ENCODE measurements at regions not wholly inside any gene's neighbourhood (a gene's known extent, or its start where the extent isn't known, plus 50 kb on each side); places are given as distances from the start of the nearest gene placed in this dataset.
"Not testable (repeated sequence)": the region's sequence is repeated elsewhere in the genome, so short reads cannot be mapped to it uniquely, and the experiment has no call there.

DNA sequence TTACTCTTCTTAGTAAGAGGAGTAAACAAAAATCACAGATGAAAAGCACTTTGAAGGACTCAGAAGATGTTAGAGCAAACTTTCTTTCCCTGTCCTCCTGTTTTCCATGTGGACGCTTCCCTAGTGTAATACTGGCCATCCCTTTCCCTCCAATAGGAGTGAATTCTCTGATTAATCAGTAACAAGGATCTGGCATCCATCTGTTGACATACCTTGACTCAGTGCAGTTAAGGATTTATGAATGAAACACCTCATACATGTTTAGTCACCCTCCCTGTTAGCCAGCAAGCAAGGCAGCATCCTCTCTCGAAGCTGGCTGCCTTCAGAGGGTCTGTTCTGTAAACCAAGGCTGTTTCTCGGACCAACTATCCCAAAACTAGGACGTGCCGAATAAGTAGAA, 388.0 kb upstream of the ANKRD20A1 start:
- H3K4me1 ChIP-seq (ENCODE audit: low read depth); DNase-seq (ENCODE audit: low read depth in 1 of 2, low spot score in 1 of 2); H3K27me3 ChIP-seq; H3K27ac ChIP-seq; H3K36me3 ChIP-seq; H3K4me3 ChIP-seq; H3K9me3 ChIP-seq (ENCODE audit: low read depth): not testable (repeated sequence)

DNA sequence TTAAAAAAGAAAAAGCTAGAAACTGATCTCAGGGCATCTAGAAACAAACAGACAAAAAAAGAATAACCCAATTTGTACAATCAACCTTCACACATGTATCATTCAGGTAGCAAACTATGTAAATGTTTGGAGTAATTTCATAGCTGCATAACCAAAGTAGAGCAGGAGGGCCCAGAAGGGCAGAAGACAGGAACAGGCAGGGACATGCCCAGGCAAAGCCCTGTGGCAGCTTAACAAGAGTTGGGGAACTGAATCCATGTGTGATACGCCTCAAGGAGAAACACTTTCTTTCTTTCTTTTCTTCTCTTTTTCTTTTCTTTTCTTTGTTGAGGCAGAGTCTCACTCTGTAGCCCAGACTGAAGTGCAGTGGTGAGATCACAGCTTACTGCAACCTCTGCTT, 390.4 kb upstream of the ANKRD20A1 start:
- DNase-seq (ENCODE audit: low read depth in 1 of 2, low spot score in 1 of 2); H3K36me3 ChIP-seq; H3K27me3 ChIP-seq; H3K9me3 ChIP-seq (ENCODE audit: low read depth); H3K27ac ChIP-seq; H3K4me1 ChIP-seq (ENCODE audit: low read depth); H3K4me3 ChIP-seq: not testable (repeated sequence)

DNA sequence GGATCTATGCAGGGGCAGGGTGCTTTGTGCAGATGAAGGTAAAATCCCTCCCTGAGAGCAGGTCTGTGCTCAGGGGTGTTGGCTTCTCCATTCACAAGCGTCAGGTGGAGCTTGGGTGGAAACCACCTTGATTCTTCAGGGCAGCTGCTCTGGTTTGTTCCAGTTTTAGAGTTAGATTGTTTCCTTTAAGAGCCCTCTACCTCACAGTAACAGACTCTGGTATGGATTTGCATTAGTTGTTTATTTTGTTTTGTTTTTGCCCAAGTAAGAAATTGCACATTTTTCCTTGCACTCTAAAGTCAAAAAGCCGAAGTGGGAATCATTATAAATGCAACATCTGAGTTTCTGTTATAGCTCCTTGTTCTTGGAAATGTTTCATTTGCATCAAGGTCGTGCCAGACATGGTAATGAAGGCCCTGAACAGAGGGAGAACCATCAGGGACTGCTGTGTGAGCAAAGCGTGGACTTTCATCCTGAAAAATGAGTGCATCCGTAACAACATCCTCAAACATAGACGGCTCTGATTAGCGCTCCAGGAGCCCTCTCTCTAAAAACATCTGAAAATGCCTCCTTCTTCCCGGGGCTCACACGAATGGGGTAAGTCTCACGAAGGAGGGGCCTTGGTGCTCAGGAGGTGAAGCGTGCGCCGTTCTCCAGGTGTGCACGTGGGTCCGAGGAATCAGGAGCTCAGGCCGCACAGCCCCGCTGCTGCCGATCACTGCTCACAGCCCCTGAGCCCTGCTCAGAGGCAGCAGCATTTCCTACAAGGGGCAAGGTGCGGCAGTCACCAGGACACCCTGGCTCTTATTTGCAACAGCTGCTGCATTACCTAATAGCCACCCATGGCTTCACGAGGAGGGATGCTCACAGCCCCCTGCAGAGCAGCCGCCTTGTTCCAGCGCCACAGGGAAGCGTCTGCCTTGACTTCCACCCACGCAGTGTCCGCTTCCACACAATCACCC, 396.7 kb upstream of the ANKRD20A1 start:
- H3K27me3 ChIP-seq; H3K9me3 ChIP-seq (ENCODE audit: low read depth); H3K36me3 ChIP-seq; H3K4me3 ChIP-seq; H3K4me1 ChIP-seq (ENCODE audit: low read depth); DNase-seq (ENCODE audit: low read depth in 1 of 2, low spot score in 1 of 2); H3K27ac ChIP-seq: not testable (repeated sequence)

DNA sequence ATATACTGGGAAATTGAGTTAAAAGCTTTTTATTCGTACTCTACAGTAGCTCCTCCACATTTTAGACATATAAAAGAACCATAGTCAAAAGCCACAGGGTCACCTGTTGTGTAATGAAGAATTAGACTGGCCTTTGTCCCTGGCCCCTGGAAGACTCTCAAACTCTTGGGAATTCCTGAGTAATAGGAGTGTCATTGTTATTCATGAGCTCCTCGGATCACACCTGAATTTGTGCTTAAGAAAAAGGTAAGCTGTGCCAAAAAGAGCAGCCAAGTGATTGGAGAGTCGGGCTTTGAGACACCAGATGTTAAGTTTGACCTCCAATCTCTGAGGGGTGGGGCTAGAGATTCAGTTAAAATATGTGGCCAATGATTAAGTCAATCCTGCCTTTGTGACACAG, 405.8 kb upstream of the ANKRD20A1 start:
- H3K4me3 ChIP-seq; DNase-seq (ENCODE audit: low read depth in 1 of 2, low spot score in 1 of 2); H3K4me1 ChIP-seq (ENCODE audit: low read depth); H3K36me3 ChIP-seq; H3K9me3 ChIP-seq (ENCODE audit: low read depth); H3K27ac ChIP-seq; H3K27me3 ChIP-seq: not testable (repeated sequence)

DNA sequence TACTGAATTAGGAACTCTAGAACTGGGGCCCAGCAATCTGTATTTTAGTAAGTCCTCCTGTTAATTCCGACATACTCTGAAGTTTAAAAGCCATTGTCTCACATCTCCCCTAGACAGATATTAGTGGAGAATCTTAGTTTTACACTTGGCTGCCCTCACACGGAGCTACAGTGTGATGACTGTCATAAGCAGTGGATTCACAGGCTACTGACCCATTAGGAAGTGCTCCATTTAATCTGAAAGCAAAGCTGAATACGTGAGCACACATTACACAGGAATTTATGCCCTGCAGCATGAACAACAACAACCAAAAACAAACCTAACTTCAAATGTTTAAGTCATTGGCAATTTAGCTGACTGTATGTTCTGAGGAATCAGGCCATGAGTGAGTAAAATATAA, 416.4 kb upstream of the ANKRD20A1 start:
- H3K36me3 ChIP-seq; H3K9me3 ChIP-seq (ENCODE audit: low read depth); H3K27me3 ChIP-seq; H3K27ac ChIP-seq; H3K4me1 ChIP-seq (ENCODE audit: low read depth); H3K4me3 ChIP-seq; DNase-seq (ENCODE audit: low read depth in 1 of 2, low spot score in 1 of 2): not testable (repeated sequence)

DNA sequence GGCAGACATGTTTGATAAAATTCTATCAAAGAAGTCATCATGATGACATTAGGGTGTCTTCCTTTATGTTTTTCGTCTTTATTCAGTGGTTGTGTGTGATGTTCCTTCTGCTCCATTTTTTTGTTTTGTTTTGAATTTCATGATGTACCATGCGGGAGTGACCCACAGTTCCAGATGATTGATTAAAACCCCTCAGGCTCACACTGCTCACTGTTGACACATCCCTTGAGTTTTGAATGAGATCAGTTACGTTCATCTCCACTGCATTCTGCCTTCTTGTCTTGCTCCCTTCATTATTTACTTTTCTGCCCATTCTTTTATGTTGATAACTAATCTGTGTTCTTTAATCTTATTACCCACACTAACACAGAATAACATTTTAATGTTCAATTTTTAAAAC, 421.7 kb upstream of the ANKRD20A1 start:
- not testable (repeated sequence) for H3K4me1 ChIP-seq (ENCODE audit: low read depth); H3K4me3 ChIP-seq; H3K36me3 ChIP-seq; DNase-seq (ENCODE audit: low read depth in 1 of 2, low spot score in 1 of 2); H3K9me3 ChIP-seq (ENCODE audit: low read depth); H3K27ac ChIP-seq; H3K27me3 ChIP-seq

DNA sequence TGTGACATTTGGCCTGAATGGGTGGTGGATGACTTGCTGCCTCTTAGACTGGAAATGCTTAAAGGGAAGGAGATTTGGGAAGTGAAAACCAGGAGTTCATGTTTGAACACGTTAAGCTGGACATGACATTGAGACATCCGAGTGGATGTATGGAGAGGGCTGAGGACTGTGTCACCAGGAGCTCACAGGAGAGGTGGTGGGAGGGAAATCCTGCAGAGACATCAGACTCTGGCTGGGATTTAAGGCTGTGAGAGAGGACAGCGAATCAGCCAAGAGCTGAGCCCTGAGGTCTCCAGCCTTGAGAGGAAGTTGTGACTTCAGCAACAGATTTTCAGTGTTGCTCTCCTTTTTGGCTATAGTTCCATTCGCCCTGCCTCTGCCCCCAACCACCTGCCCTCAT, 432.5 kb upstream of the SPATA31A3 start:
- H3K27me3 ChIP-seq; DNase-seq (ENCODE audit: low read depth in 1 of 2, low spot score in 1 of 2); H3K4me3 ChIP-seq; H3K4me1 ChIP-seq (ENCODE audit: low read depth); H3K9me3 ChIP-seq (ENCODE audit: low read depth); H3K27ac ChIP-seq; H3K36me3 ChIP-seq: not testable (repeated sequence)

DNA sequence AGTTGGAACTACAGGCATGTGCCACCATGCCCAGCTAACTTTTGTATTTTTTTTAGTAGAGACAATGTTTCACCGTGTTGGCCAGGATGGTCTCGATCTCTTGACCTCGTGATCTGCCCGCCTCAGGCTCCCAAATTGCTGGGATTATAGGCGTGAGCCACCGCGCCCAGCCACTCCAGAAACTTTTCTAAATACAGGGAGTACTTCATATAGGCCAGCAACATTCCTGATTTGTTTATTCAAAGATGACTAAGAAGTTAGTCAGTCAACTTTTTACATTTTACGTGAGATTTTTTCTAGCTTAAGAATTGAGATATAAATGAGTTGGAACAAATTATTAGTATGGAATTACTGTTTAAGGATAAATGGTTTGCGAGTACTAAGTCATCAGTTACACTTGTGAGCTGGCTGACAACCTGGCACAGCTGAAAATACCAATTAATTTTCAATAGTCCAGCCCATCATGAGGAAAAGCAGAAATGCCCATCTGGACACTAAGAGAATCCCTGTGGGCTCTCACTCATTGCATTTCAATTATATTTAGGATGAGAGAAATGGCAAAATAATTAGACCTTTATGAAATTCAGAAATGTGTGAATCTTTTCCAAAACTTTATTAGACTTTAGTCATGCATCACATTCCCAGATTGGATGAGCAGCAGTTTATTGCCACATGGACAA, 430.8 kb upstream of the SPATA31A3 start:
- not testable (repeated sequence) for H3K4me3 ChIP-seq; H3K4me1 ChIP-seq (ENCODE audit: low read depth); H3K9me3 ChIP-seq (ENCODE audit: low read depth); H3K36me3 ChIP-seq; DNase-seq (ENCODE audit: low read depth in 1 of 2, low spot score in 1 of 2); H3K27ac ChIP-seq; H3K27me3 ChIP-seq

DNA sequence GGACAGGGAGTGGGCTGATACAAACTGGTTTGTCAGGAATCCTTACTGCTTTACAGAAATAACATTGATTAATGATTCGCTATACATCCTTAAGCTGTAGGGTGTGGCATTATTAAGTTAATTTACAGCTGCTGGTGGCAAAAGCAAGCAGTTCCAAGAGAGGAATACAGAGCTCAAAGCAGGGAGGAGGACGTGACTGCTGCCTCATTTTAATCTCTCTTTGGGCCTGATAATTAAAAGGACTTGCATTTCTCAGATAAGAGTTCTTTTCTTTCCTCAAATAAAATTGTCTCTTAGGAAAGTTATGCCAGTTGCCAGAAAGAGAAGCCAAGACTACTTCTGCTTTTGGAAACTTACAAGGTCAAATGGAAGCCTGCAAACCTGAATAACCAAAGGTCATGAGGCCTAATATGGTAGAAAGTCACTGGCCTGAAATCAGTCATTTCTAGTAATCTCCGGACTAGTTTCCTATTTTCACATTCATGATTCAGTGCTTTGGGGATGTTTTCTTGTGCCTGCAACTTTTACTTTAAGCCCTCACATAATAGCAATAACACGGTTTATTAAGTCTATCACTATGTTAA, 426.2 kb upstream of the SPATA31A3 start:
- H3K27me3 ChIP-seq; H3K36me3 ChIP-seq; DNase-seq (ENCODE audit: low read depth in 1 of 2, low spot score in 1 of 2); H3K4me3 ChIP-seq; H3K27ac ChIP-seq; H3K4me1 ChIP-seq (ENCODE audit: low read depth); H3K9me3 ChIP-seq (ENCODE audit: low read depth): not testable (repeated sequence)

DNA sequence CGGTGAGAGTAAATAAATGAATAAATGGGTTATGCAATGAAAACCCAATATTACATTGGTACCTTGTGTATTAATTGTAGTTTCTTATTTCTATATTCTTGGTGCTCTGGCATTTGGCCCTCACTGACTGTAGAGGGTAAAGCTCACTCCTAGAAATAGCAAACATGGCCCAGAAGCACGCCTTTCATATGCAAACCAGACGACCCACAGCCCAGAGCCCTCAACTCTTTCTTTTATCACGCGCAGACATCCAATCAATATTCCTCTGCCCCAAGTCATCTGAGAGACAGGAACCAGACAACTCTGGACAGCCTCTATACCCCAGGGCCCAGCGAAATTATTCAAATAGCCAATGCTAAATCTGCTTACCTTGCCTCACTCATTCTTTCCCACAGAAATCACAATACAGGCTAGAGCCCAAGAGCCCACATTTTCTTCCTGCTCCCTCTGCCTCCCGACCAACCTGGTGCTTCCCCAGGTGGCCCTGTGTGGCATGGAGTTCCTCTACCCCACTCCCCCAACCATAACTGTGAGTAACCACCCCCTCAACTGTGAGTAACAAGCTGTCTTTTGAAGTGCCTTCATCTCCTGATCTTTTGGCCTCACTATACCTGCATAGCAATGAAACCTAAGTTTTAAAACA, 425.1 kb upstream of the SPATA31A3 start:
- not testable (repeated sequence) for H3K4me1 ChIP-seq (ENCODE audit: low read depth); H3K36me3 ChIP-seq; DNase-seq (ENCODE audit: low read depth in 1 of 2, low spot score in 1 of 2); H3K27me3 ChIP-seq; H3K27ac ChIP-seq; H3K9me3 ChIP-seq (ENCODE audit: low read depth); H3K4me3 ChIP-seq

DNA sequence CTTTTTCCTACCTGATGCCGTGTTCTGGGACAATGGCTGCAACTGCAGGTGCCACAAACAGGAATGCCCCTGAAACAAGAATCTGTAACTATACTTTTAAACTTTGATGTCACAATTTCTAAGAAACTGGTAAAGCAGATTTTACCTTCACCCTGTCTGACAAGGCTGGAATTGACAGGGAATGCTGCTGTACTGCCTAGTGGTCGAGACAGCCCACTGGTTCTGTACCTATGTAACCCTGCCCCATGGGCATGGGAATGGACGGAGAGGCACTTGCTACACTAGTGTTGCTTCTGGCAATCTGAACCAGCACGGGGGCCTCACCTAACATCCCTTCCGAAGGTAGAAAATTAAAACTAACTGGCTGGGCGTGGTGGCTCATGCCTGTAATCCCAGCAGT, 424.3 kb upstream of the SPATA31A3 start:
- H3K27me3 ChIP-seq; H3K27ac ChIP-seq; H3K4me3 ChIP-seq; H3K9me3 ChIP-seq (ENCODE audit: low read depth); H3K36me3 ChIP-seq; H3K4me1 ChIP-seq (ENCODE audit: low read depth); DNase-seq (ENCODE audit: low read depth in 1 of 2, low spot score in 1 of 2): not testable (repeated sequence)

DNA sequence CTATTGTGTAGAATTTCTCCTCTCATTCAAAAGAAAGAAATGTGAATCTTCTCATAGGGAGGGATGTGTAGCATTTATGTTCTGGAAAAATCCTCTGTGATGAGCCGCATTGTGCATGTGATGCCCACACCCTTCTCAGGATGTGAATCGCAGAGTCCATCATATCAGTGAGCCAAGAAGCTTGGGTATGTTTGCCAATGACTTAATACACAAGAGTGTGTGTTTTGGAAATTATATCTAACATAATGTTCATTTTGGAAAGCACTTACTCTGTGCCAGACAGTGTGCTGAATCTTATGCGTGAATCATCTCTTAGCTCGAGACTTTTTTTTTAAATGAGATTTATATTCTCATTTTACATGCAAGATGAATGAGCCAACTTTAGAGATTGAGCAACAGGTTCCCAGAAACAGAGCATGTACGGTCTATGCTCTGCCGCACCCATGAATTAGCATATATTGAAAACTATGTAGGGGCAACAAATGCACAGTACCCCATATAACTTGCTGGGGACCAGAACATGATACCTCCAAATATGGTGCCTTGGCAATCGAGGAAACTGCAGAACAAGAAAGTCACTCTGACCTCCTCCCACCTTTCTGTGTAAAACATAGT, 418.4 kb upstream of the SPATA31A3 start:
- H3K4me3 ChIP-seq; H3K9me3 ChIP-seq (ENCODE audit: low read depth); H3K36me3 ChIP-seq; H3K27me3 ChIP-seq; H3K4me1 ChIP-seq (ENCODE audit: low read depth); H3K27ac ChIP-seq; DNase-seq (ENCODE audit: low read depth in 1 of 2, low spot score in 1 of 2): not testable (repeated sequence)

DNA sequence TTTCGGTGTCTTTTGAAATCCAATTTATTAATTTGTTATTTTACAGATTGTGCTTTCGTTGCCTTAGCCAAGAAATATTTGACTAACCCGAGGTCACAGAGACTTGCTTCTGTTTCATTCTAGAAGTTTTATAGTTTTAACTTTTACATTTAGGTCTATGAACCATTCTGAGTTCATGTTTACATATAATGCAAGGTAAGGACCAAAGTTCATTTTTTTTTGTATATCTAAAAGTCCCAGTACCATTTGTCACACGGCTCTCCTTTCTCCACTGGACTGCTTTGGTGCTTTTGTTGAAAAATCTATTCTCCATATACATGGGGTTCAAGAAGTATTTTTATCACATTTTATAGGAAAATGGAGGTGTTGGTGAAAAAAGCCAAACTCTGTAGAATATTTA, 411.4 kb upstream of the SPATA31A3 start:
- not testable (repeated sequence) for H3K4me1 ChIP-seq (ENCODE audit: low read depth); H3K27ac ChIP-seq; DNase-seq (ENCODE audit: low read depth in 1 of 2, low spot score in 1 of 2); H3K9me3 ChIP-seq (ENCODE audit: low read depth); H3K27me3 ChIP-seq; H3K4me3 ChIP-seq; H3K36me3 ChIP-seq

Measured in cardiac muscle cell (in vitro differentiated cells and primary cell).